Lung (tissue), 11 donors: ENCODE measurements at regions not wholly inside any gene's neighbourhood (a gene's known extent, or its start where the extent isn't known, plus 50 kb on each side); places are given as distances from the start of the nearest gene placed in this dataset.

Experiments
- ATAC-seq: fragments of 200-7000 bp; cut with Tn5 transposase; one replicate; pipeline ENCODE4 v1.9.1; 2020; ENCODE audit warnings: moderate number of reproducible peaks; ENCODE audit not compliant: insufficient read depth, low FRiP score
- DNase-seq, 3 donors: peaks; one replicate each; pipeline ENCODE4 v3.0.0-alpha.2; 2013 to 2017
- H3K27ac ChIP-seq, 2 donors: one replicate each; pipeline ENCODE4 v1.5.1; 2013; ENCODE audit warnings: mild to moderate bottlenecking in 2 of 2, moderate library complexity in 2 of 2, control low read depth in 1 of 2, inconsistent platforms in 1 of 2, low read depth in 1 of 2, low read length in 1 of 2
- H3K27me3 ChIP-seq, 3 donors: one replicate each; pipeline ENCODE4 v1.5.1; 2013; ENCODE audit warnings: low read length in 2 of 3; ENCODE audit not compliant: control insufficient read depth in 3 of 3, insufficient read depth in 3 of 3
- H3K36me3 ChIP-seq, 4 donors: one replicate each; pipeline ENCODE4 v1.5.1; 2013; ENCODE audit warnings: low read length in 4 of 4, mild to moderate bottlenecking in 1 of 4, moderate library complexity in 1 of 4; ENCODE audit not compliant: control insufficient read depth in 4 of 4, insufficient read depth in 4 of 4
- H3K4me1 ChIP-seq, 5 donors: one replicate each; pipeline ENCODE4 v1.5.1; 2013; ENCODE audit warnings: low read length in 5 of 5, mild to moderate bottlenecking in 2 of 5, moderate library complexity in 1 of 5; ENCODE audit not compliant: control insufficient read depth in 5 of 5, insufficient read depth in 5 of 5
- H3K4me3 ChIP-seq: one replicate; pipeline ENCODE4 v1.5.1; 2013; ENCODE audit warnings: mild to moderate bottlenecking, control low read depth, moderate library complexity
- H3K9ac ChIP-seq, 2 donors: one replicate each; pipeline ENCODE4 v1.5.1; 2013; ENCODE audit warnings: low read length in 2 of 2, control low read depth in 1 of 2; ENCODE audit not compliant: insufficient read depth in 1 of 2
- H3K9me3 ChIP-seq, 4 donors: one replicate each; pipeline ENCODE4 v1.5.1; 2013; ENCODE audit warnings: low read length in 3 of 4, mild to moderate bottlenecking in 1 of 4, moderate library complexity in 1 of 4; ENCODE audit not compliant: control insufficient read depth in 4 of 4, insufficient read depth in 3 of 4
- CTCF ChIP-seq: IDR thresholded peaks from 2 replicates; pipeline ENCODE4 v1.5.1; 2012; ENCODE audit warnings: mild to moderate bottlenecking; ENCODE audit errors: control extremely low read depth, extremely low read depth
- WGBS, 2 donors: extraction: QIAGEN DNeasy Blood & Tissue Kit; methylation state at CpG; one replicate each; pipeline ENCODE4 v1.1.7; 2013; 5-methylcytosine and 5-hydroxymethylcytosine counted together
- donor health status: control.
- donor health status: control.
- donor health status: Bipolar disorder and iron deficiency.
- donor health status: healthy.
- donor health status: DM: yes; HTN: yes; CAD: no.

DNA sequence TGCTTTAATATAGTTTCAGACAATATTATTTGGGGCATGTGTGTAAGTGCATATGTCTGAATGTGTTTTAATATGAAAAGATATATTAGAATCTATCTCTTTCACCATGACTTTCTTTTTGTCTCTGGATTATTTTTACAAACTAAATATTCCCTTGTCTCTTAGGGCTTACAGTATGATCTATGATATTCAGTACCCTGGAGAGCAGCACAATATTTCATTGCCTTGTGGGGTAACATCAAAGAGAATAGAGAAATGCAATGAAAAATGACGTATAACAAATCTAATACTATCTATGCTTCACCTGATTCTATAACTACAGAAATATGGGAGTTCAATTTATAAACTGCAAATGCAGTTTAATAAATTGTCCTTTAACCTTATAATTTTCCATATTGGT is 2084.5 kb downstream of the MRPL39 start:
- Histone ChIP-seq H3K4me3 (no peak overlapping the region), H3K9ac (no peak overlapping the region), H3K27me3 (no peaks in the 10 kb centered on the region), H3K27ac (no peak overlapping the region), H3K4me1 (no peaks in the 10 kb centered on the region), H3K9me3 (no peaks in the 10 kb centered on the region), H3K36me3 (no peaks in the 10 kb centered on the region)
- no peak for ATAC-seq
- peak in 1 of 3 donors; percentile 5 for DNase-seq
- 53 to 68% methylated on average over 1 of the region's 1 CpG for WGBS, 2 donors
- no peak for TF ChIP-seq CTCF

DNA sequence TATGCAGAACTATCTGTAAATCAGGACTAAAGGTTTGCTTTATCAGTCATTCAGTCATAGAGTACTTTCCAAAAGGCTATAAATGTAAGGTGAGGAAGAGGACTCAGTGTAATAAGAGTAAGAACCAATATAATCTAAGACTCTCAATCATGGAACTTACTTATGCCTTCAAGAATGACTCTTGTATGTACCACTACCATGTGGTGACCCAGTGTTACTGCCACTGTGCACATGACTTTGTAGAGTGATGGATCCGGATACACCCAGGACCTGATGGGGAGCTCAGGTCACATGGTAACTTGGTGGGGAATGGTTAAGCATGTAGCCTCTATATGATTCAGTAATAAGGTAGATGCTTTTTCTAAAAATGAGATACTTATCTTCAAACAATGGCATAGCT is 2099.8 kb downstream of the MRPL39 start:
- Histone ChIP-seq H3K27me3 (no peaks in the 10 kb centered on the region), H3K9ac (no peak overlapping the region), H3K4me3 (no peak overlapping the region), H3K36me3 (no peaks in the 10 kb centered on the region), H3K4me1 (no peaks in the 10 kb centered on the region), H3K9me3 (peaks cover 0 to 2% (median 0%) of the 10 kb centered on the region in 4 donors), H3K27ac (no peak overlapping the region)
- WGBS, 2 donors: 82 to 86% methylated on average over 1 of the region's 1 CpG
- ATAC-seq (no peak), DNase-seq (no peak)
- TF ChIP-seq CTCF: no peak

DNA sequence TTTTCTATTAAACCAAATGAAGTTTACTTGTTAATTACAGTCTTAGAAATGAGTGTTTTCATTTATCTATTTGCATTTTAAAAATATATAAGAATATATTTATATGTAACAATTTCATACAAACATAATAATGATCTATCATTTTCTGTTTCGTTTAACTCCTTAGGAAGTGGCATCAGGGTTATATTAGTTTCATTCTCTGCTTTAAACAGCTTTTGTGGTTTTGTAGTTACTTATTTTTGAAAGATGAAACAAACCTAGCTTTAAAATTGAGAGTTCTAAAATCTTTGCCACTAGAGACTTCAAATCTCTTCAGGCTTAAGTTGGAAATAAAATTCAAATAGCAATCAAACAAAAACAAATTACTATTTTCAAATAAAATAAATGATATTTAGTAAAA is 2110.6 kb downstream of the MRPL39 start:
- TF ChIP-seq CTCF: no peak
- Histone ChIP-seq H3K4me1 (no peaks in the 10 kb centered on the region), H3K4me3 (no peak overlapping the region), H3K36me3 (no peaks in the 10 kb centered on the region), H3K9me3 (peaks cover 0 to 2% (median under 1%) of the 10 kb centered on the region in 4 donors), H3K27me3 (no peaks in the 10 kb centered on the region), H3K9ac (no peak overlapping the region), H3K27ac (no peak overlapping the region)
- 66 to 74% methylated on average over 1 of the region's 1 CpG for WGBS, 2 donors
- no peak for ATAC-seq
- DNase-seq: no peak

DNA sequence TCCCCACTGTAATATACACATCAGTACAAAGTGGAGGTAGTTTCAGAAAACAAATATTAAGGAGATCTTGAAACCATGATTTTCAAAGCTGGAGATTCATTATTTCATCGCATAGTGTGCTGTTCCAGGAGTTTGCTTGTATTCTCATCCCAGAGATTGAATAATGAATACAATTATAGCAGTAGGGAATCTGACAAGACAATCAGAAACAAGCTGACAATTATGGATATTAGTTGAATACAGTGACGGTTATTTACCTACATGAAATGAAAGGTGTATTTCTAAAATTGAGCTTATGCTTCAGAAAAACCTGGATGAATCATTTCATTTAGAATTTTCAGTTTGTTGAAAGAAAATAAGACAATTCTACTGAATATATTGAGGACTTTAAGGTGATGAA is 2119.0 kb downstream of the MRPL39 start:
- H3K9me3 ChIP-seq: peaks cover 0 to 2% (median 0%) of the 10 kb centered on the region in 4 donors
- no peaks in the 10 kb centered on the region for H3K4me1 ChIP-seq
- ATAC-seq: no peak
- H3K27ac ChIP-seq: no peak overlapping the region
- no peak overlapping the region for H3K4me3 ChIP-seq
- no peak for DNase-seq
- no peak overlapping the region for H3K9ac ChIP-seq
- 84 to 91% methylated on average over 2 of the region's 2 CpGs for WGBS, 2 donors
- TF ChIP-seq CTCF: no peak
- H3K27me3 ChIP-seq: no peaks in the 10 kb centered on the region
- H3K36me3 ChIP-seq: no peaks in the 10 kb centered on the region
